ENCODE measurements at regions not wholly inside any gene's neighbourhood (a gene's known extent, or its start where the extent isn't known, plus 50 kb on each side); places are given as distances from the start of the nearest gene placed in this dataset.

DNA sequence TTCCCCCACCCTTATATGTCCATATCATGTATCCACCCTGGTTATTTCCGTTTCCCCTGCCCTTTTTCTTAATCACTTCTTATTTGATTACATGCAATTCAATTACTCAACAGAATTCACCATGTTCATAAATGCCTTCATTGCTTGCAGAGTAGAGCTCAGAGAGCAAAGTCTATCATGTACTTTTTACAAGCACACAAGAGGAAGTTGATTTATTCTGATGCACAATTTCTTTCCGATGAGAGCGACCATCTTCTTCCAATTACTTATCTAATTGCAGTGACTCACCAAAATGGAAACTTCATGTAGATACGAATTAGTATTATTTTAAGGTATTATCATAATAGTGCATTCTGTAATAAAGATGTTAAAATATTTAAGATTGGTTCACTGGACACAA lies 430.5 kb upstream of the KLF6 start:
- TF ChIP-seq, protein P1, sequence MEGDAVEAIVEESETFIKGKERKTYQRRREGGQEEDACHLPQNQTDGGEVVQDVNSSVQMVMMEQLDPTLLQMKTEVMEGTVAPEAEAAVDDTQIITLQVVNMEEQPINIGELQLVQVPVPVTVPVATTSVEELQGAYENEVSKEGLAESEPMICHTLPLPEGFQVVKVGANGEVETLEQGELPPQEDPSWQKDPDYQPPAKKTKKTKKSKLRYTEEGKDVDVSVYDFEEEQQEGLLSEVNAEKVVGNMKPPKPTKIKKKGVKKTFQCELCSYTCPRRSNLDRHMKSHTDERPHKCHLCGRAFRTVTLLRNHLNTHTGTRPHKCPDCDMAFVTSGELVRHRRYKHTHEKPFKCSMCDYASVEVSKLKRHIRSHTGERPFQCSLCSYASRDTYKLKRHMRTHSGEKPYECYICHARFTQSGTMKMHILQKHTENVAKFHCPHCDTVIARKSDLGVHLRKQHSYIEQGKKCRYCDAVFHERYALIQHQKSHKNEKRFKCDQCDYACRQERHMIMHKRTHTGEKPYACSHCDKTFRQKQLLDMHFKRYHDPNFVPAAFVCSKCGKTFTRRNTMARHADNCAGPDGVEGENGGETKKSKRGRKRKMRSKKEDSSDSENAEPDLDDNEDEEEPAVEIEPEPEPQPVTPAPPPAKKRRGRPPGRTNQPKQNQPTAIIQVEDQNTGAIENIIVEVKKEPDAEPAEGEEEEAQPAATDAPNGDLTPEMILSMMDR (IDR thresholded peaks at IDR 0.05; ENCODE audit: extremely low read depth in 1 of 2, insufficient read depth in 1 of 2, low read depth in 1 of 2, low read length in 2 of 2) = no peak
- TF ChIP-seq POLR2A (IDR thresholded peaks at IDR 0.05; ENCODE audit: low read depth, low read length) (no peak), POLR2AphosphoS5 (IDR thresholded peaks at IDR 0.05; ENCODE audit: insufficient read depth, low read depth, low read length) (no peak), JUN (IDR thresholded peaks at IDR 0.05; ENCODE audit: borderline replicate concordance, insufficient read depth, insufficient read length, low read depth) (no peak), EZH2 (IDR thresholded peaks at IDR 0.05; ENCODE audit: borderline replicate concordance, low read depth, low read length, severe bottlenecking) (no peak), GATA2 (IDR thresholded peaks at IDR 0.05; ENCODE audit: insufficient read depth, insufficient read length, low read depth, low read length) (no peak), FOS (IDR thresholded peaks at IDR 0.05; ENCODE audit: borderline replicate concordance, insufficient read depth, low read length) (no peak)
